A549 (cell line): ENCODE measurements at regions not wholly inside any gene's neighbourhood (a gene's known extent, or its start where the extent isn't known, plus 50 kb on each side); places are given as distances from the start of the nearest gene placed in this dataset.

Experiments
- CEBPB ChIP-seq, 2 experiments: fragments of >200 bp in 1 of 2; sonication (Bioruptor Twin) in 1 of 2; formaldehyde crosslinking in 1 of 2; IDR thresholded peaks; 2 replicates each; pipeline ENCODE4 v1.6.1; 2012 to 2016
- EP300 ChIP-seq, 2 experiments: fragments of >200 bp; sonication (Bioruptor Twin); formaldehyde crosslinking; IDR thresholded peaks; 2 replicates in 1 of 2; 3 replicates in 1 of 2; pipeline ENCODE4 v1.6.1; 2016 to 2017
- HOXA7 ChIP-seq: fragments of 250-450 bp; sonication (Bioruptor Pico); IDR thresholded peaks from 2 replicates; pipeline ENCODE4 v1.5.0; 2020; ENCODE audit warnings: mild to moderate bottlenecking, moderate library complexity
- JUN ChIP-seq, 2 experiments: fragments of >200 bp; sonication (Bioruptor Twin); formaldehyde crosslinking; IDR thresholded peaks; 2 replicates in 1 of 2; 3 replicates in 1 of 2; pipeline ENCODE4 v1.6.1; 2016 to 2017
- JUNB ChIP-seq: fragments of >200 bp; sonication (Bioruptor Twin); formaldehyde crosslinking; IDR thresholded peaks from 2 replicates; pipeline ENCODE4 v1.6.1; 2016
- MAFK ChIP-seq: fragments of 450-650 bp; IDR thresholded peaks from 2 replicates; pipeline ENCODE4 v1.6.1; 2014; ENCODE audit not compliant: partially characterized antibody
- PHF8 ChIP-seq: fragments of 200-600 bp; sonication (generic); IDR thresholded peaks from 2 replicates; pipeline ENCODE4 v1.6.1; 2016; ENCODE audit warnings: low read depth, mild to moderate bottlenecking, antibody characterized with exemption, moderate library complexity, borderline replicate concordance
- POLR2A ChIP-seq: IDR thresholded peaks from 2 replicates; pipeline ENCODE4 v1.6.1; 2012; ENCODE audit warnings: mild to moderate bottlenecking, low read length
- TF ChIP-seq, protein P1 (sequence below): fragments of >200 bp; sonication (Bioruptor Twin); formaldehyde crosslinking; IDR thresholded peaks from 3 replicates; pipeline ENCODE4 v1.5.1; 2016
- TF ChIP-seq, protein P2 (sequence below): IDR thresholded peaks from 2 replicates; pipeline ENCODE4 v1.6.1; 2012
- TF ChIP-seq, protein P3 (sequence below): fragments of 150-350 bp; IDR thresholded peaks from 2 replicates; pipeline ENCODE4 v1.6.1; 2014; ENCODE audit warnings: low read depth, mild to moderate bottlenecking, low read length

DNA sequence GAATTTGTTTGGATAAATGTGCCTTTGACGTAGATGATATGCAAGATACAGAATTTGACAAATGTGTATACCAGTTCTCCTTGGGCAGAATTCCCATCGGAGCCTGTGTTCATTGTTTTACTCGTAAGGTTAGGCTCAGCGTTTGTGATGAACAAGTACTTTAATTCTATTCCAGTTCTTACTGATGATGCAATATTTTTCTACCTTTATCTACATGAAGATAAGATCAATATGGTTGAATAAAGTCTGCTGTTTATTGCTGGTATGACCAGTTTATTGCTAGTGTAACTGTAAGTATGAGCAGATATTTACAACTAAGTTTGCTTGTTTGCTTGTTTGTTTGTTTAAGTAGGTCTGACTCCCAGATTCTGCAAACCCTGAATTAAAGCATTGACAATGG, 145.4 kb upstream of the ADARB2 start:
- no peak for TF ChIP-seq MAFK
- TF ChIP-seq, protein P1, sequence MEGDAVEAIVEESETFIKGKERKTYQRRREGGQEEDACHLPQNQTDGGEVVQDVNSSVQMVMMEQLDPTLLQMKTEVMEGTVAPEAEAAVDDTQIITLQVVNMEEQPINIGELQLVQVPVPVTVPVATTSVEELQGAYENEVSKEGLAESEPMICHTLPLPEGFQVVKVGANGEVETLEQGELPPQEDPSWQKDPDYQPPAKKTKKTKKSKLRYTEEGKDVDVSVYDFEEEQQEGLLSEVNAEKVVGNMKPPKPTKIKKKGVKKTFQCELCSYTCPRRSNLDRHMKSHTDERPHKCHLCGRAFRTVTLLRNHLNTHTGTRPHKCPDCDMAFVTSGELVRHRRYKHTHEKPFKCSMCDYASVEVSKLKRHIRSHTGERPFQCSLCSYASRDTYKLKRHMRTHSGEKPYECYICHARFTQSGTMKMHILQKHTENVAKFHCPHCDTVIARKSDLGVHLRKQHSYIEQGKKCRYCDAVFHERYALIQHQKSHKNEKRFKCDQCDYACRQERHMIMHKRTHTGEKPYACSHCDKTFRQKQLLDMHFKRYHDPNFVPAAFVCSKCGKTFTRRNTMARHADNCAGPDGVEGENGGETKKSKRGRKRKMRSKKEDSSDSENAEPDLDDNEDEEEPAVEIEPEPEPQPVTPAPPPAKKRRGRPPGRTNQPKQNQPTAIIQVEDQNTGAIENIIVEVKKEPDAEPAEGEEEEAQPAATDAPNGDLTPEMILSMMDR, result no peak
- TF ChIP-seq PHF8, result no peak
- TF ChIP-seq POLR2A, result no peak
- no peak for TF ChIP-seq CEBPB (IDR thresholded peaks at IDR 0.05)
- TF ChIP-seq, protein P2, sequence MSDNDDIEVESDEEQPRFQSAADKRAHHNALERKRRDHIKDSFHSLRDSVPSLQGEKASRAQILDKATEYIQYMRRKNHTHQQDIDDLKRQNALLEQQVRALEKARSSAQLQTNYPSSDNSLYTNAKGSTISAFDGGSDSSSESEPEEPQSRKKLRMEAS, result no peak
- no peak for TF ChIP-seq EP300 (IDR thresholded peaks at IDR 0.05)
- TF ChIP-seq JUNB, result no peak
- TF ChIP-seq, protein P3, sequence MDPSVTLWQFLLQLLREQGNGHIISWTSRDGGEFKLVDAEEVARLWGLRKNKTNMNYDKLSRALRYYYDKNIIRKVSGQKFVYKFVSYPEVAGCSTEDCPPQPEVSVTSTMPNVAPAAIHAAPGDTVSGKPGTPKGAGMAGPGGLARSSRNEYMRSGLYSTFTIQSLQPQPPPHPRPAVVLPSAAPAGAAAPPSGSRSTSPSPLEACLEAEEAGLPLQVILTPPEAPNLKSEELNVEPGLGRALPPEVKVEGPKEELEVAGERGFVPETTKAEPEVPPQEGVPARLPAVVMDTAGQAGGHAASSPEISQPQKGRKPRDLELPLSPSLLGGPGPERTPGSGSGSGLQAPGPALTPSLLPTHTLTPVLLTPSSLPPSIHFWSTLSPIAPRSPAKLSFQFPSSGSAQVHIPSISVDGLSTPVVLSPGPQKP, result no peak
- TF ChIP-seq JUN (IDR thresholded peaks at IDR 0.05), result no peak
- no peak for TF ChIP-seq HOXA7 (CRISPR knock-in tag)
